ENCODE measurements at regions not wholly inside any gene's neighbourhood (a gene's known extent, or its start where the extent isn't known, plus 50 kb on each side); places are given as distances from the start of the nearest gene placed in this dataset.
"Not testable (repeated sequence)": the region's sequence is repeated elsewhere in the genome, so short reads cannot be mapped to it uniquely, and the experiment has no call there.

- not testable (repeated sequence) for TF ChIP-seq CTCF (IDR thresholded peaks at IDR 0.05; ENCODE audit: poor library complexity); EZH2 (IDR thresholded peaks at IDR 0.05; ENCODE audit: borderline replicate concordance); EZH2phosphoT487 (IDR thresholded peaks at IDR 0.05; ENCODE audit: low read depth, severe bottlenecking, unreplicated experiment)
Measured at GRCh38 chr1:146416642-146417041, 187.8 kb upstream of the NOTCH2NLA start.

Data from hepatocyte (in vitro differentiated cells).